Right ventricle myocardium inferior (tissue), 1 donor: ENCODE measurements at regions not wholly inside any gene's neighbourhood (a gene's known extent, or its start where the extent isn't known, plus 50 kb on each side); places are given as distances from the start of the nearest gene placed in this dataset.
A peak's percentile ranks its signal among the peaks of the same experiment; 100 is the strongest.
"Not testable (repeated sequence)": the region's sequence is repeated elsewhere in the genome, so short reads cannot be mapped to it uniquely, and the experiment has no call there.

Experiments
- ATAC-seq: fragments of 200-7000 bp; cut with Tn5 transposase; one replicate; pipeline ENCODE4 v1.9.1; 2020; ENCODE audit warnings: mild to moderate bottlenecking, moderate library complexity
- DNase-seq: peaks from one replicate; pipeline ENCODE4 v3.0.0; 2021; ENCODE audit errors: missing footprints
- intact Hi-C: fragments of 100-400 bp; cut with DNase I; formaldehyde crosslinking; loops from one replicate; pipeline ENCODE4 v1.11.0; 2022
- donor health status: DM: no; HTN: yes; CAD: no; lungs with severe emphysema.

DNA sequence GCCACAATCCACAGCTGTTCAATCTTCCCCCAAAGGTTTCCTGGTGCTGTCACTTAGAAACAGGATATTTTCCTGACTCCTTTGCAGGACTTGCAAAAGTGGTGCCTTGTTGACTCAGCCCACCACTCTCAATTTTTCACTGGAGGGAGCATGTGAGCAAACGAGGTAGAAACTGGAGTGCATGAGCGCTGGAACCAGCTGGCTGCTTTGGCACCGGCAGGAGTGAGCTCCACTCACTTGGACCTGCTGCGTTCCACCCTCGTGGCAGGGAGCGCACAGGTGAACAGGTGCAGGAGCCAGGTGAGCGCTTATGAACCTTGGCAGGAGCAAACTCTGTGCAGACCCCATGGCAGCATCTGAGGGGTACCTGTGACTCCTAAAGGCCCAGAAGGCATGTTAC is 364.1 kb upstream of the RORB start:
- DNase-seq = peak; percentile 41

DNA sequence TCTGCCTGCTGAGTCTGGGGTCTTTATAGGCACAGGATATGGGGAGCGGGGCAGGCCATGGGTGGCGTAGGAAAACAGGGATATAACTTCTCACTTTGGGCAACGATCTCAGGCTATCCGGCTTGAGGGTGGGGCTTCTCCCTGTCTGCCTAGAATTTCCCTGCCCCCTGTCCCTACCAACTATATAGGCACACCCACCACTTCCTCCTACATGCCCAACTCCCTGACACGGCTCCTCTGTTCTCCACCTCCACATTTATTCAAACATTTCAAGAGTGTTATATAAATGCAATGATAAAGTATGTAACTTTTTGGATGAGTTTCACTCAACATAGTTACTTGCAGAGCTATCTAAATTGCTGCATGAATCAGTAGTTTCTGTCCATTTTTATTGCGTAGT is 363.2 kb upstream of the RORB start:
- DNase-seq = peak; percentile 37
- no peak for ATAC-seq
- intact Hi-C loops = no loop called here

More for the DNA sequence above, 364.1 kb upstream of the RORB start:
- ATAC-seq = no peak
- intact Hi-C loops = no loop called here

DNA sequence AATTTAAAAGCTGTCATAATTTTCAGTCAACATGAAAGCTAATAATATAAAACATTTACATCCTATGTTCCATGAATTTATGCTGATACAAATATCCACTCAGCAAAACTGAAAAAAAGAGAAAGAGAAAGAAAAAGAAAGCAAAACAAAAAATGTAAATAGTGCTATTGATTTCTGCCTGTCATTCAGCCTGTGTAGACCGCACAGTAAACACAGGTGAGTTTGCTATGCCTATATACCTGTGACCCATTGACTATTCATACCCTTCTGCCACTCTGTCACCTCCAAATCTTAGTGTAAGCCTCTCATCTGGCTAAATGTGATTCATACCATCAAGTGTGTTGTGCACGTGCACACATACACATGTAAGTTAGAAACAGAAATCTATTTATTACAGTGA is 359.0 kb upstream of the RORB start:
- DNase-seq (no peak), ATAC-seq (no peak)
- intact Hi-C loops = no loop called here

DNA sequence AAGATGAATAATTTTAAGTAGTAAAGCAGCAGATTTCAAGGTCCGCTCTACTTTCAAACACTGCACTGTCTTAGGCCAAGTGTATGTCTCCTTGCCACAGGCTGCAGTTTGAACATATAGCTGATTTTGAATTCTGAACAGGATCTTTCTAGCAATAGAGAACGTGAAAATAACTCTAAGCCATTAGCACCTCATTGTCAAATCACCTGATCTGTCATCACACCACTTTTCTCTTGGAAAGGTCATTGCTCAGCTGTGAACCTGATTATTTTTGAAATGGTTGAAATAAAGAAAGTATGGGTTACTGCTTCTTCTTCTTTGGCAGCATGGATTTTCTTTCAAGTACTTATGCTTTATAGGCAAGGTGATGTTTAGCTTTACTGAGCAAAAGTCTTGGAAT is 357.0 kb upstream of the RORB start:
- DNase-seq (no peak), ATAC-seq (no peak)
- intact Hi-C loops = no loop called here

DNA sequence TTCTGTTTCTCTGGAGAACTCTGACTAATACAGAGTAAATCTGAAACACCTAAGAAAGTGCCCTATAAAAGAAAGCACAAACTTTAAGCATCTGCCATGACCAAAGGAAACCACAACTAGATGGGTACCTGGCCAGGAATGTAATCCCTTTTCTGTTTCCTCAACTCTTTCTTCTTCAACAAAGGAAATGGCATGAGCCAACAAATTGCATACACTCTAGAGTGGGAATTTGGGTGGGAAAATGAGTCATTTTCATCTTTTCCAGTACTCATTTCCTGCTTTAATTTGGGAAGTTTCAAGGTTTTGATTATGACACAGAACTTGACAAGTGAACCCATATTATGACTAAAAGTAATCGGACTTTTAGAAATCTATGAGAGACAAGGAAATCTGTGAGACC is 349.2 kb upstream of the RORB start:
- intact Hi-C loops = no loop called here
- no peak for ATAC-seq
- DNase-seq = no peak

DNA sequence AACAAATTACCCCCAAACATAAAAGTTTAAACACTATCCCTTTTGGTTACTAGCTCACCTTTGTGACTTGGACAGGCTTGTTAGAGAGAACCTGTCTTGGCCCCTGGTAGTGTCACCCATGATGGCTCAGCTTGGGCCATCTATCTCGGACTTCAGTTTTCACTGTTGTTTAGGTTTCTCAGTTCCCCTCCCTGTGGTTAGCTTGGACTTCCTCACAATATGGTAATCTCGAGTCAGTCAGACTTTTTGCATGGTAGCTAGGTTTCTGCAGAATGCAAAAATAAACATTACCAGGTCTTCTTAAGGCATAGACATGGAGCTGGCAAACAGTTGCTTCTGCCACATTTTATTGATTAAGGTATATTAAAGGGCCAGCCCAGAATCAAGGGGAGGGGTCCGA is 324.3 kb upstream of the RORB start:
- DNase-seq = no peak
- ATAC-seq = no peak
- intact Hi-C loops = no loop called here

DNA sequence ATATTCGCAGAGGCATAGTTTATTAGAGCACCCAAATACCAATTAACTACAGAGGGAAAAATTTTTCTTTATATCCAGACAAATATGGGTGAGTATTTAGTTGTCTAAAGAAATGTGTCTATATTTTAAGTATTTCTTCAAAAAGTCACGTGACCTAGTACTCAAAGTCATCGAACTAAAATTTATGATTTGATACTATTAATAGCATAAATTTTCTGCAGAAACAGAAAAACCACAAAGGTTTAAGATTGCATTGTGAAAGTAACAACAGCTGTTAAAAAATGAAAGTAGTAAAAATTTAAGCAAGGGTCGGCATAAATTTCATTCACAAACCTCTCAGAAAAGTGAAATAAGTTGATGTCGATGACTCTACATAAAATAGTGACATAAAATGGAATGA is 323.9 kb upstream of the RORB start:
- ATAC-seq = no peak
- intact Hi-C loops = no loop called here
- no peak for DNase-seq

DNA sequence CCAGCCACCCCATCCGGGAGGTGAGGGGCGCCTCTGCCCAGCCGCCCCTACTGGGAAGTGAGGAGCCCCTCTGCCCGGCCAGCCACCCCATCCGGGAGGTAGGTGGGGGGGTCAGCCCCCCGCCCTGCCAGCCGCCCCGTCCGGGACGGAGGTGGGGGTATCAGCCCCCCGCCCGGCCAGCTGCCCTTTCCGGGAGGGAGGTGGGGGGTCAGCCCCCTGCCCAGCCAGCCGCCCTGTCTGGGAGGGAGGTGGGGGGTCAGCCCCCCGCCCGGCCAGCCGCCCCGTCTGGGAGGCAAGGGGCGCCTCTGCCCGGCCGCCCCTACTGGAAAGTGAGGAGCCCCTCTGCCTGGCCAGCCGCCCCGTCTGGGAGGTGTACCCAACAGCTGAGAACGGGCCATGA is 299.4 kb upstream of the RORB start:
- ATAC-seq, DNase-seq, intact Hi-C loops: not testable (repeated sequence)

DNA sequence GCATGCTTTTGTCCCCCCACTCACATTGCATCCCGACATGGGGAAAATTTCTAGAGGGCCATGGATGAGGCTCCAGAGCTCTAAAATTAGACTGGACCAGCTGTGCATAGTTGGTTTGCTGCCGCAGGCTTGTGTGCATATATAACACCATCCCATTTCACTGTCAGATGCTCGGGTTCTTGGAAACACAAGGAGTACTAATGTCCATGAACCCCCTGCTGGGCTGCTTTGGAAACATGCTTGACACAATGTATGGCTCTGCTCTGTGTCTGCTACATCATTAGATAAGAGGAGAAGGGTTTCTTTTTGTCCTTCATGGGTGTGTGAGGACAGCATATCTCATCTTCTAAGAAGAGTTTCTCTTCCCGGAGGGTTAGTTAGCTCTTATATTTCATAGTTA is 292.1 kb upstream of the RORB start:
- intact Hi-C loops = no loop called here
- DNase-seq (no peak), ATAC-seq (no peak)

DNA sequence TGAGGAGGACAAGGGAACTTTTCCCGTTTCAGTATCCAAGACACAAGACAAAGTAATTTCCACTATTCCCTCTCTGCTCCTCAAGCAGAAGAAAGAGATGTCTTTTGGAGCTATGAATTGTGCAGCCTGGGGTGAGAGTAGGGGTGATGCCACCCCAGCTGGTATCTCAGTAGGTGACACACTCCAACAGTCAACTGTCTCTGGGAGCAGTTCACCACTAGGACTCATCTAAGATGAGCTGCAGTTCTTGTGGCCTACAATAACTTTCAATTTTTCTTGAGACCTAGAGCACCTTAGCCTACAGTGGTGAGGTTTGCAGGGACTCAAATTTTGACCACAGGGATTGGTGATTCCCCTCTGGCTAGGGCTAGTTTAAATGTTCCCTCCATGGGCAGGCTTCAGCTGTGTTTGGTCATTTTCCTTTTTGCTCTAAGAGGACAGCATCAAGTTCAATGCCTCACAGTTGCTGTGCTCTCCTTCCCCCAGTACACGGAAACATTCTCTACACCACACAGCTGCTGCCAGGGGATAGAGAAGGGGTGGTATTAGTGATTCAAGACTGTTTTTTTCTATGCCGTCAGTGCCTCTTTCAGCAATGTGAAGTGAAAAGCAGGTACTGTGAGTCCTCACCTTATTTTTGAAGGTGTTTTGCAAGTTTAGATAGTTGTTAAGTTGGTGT is 278.6 kb upstream of the RORB start:
- DNase-seq = no peak
- ATAC-seq = no peak
- intact Hi-C loops = no loop called here

DNA sequence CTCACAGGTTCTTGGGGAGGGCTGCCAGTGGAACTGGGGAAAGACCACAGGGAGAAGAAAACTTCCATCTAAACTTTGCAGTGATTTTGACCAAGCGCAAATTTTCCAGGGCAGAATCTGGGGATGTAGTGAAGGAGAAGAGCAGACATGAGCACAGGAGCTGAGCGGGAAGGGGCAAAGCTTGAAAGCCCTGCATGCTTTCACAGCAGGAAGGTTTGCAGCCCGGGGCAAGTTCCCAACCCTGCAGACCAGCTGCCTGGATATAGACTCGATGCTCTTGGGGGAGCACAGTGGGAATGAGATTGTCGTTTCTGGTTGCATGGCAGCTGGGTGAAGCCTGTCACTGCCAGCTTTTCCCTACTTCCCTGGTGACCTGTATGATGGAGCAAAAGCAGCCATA is 276.8 kb upstream of the RORB start:
- DNase-seq = no peak
- no peak for ATAC-seq
- intact Hi-C loops = no loop called here

DNA sequence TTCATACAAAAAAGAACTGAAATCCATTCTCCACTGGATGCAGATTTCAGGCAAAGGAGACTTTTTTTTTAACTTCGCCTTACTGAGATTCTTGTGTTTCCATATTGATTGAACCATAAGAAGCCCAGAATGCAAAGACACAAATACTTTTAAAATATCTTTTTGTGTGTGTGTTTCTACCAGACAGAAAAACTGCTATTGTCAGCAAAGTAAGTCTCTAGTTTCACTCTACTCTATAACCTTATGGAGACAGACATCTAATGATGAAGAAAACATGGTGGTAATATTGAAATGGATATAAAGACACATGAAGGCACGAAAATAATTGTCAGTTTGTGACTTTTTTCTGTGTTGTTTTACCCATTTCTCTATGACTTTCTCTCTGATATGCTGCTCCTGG is 260.3 kb upstream of the RORB start:
- no peak for ATAC-seq
- intact Hi-C loops = no loop called here

DNA sequence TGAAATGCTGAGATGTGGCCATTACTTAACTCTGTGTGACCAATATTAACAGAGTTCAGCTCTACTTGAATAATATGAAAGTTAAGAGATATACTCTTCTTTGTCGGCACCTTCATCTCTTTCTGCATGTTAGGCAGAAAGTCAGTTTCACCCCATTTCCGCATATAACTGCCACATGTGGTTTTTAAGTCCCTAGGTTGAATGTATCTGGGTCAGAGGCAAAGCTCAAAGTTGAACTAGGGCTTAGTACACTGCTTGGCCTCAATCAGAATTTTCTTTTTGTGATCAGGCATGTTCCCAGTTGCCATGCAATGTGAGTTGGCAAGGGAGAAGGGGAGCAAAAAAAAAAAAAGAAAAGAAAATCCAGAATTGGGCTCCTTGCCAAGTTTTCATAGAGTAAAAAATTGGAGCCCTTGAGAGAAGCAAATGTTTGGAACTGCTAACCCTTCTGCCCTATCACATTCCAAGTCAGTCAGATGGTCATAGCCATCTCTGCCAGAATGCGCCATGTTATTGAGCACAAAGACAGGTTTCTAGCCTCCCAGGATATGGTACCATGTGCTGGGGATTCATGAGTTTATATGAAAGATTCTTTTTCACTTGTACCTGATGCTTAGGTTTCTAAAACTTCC is 251.2 kb upstream of the RORB start:
- intact Hi-C loops = no loop called here
- ATAC-seq = no peak
- DNase-seq = no peak

More for the DNA sequence above, 260.3 kb upstream of the RORB start:
- DNase-seq = no peak

DNA sequence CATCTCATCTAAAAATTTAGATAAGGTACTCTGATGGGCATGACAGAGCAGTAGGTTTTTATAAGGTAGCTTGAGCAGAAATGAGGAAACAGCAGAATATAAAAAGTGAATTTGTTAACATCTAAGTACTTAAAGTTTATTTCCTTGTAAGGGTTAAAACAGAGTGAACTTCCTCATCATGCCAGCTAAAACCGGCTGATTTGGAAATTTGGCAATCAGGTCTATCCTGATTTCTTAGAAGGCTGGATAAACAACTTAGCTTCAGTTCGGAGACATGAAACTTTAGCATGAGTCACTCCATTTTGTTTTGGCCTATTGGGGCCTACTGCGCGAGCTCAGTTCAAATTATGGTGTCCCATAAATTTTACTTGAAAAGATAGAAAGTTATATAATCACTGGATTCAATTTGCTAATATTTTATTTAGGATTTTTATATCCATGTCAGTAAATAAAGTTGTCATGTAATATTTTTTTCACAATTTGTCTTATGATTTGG is 241.6 kb upstream of the RORB start:
- no peak for DNase-seq
- no peak for ATAC-seq
- intact Hi-C loops = no loop called here

DNA sequence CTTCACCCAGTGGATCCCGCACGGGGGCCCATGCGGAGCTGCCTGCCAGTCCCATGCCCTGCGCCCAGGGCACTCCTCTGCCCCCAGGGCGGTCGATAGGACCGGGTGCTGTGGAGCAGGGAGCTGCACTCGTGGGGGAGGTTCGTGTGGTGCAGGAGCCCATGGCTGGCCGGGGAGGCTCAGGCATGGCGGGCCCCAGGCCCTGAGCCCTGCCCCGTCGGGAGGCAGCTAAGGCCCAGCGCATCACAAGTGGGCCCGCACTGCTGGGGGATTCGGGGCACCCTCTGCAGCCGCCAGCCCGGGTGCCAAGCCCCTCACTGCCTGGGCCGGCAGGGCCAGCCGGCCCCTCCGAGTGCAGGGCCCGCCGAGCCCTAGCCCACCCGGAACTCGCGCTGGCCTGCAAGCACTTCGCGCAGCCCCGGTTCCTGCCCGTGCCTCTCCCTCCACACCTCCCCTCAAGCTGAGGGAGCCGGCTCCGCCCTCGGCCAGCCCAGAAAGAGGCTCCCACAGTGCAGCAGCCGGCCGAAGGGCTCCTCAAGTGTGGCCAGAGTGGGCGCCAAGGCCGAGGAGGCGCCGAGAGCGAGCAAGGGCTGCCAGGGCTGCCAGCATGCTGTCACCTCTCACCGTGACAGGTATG is 221.1 kb upstream of the RORB start:
- DNase-seq = no peak
- no peak for ATAC-seq
- intact Hi-C loops = no loop called here

DNA sequence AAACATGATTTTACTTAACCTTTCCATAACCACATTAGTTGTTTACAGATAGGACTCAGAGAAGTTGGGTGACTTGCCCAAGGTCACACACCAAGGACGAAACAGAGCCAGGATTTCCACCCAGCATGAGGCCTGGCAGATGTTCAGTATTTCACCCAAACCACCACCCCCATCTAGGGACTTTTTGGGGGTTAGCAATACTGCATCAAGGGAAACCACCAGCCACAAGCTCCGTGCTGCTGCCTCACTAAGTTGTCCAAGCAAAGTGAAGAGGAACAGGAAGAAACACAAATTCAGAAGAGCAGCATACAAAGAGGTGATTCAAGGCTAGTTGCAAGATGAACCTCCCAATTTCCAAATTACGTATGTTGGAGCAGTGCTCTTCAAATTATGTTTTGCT is 219.6 kb upstream of the RORB start:
- DNase-seq = no peak
- ATAC-seq = no peak
- intact Hi-C loops = no loop called here

DNA sequence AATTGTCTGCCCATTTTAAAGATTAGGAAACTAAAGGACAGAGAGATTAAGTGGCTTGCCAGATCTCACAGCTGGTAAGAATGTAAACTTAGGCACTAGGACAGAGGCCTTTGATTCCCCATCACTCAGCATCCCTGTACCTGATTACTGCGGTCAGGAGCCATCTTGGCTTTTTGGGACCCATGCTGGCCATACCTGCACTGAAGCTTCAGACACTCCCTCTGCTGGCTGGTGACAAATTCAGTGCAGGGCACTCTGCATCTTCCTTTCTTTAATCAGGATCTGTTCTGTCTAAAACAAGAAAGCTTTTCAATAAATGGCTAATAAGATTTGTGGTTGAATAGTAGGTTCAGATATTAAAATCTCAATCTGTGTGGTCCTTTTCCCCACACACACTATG is 215.5 kb upstream of the RORB start:
- intact Hi-C loops = no loop called here
- ATAC-seq (no peak), DNase-seq (no peak)

DNA sequence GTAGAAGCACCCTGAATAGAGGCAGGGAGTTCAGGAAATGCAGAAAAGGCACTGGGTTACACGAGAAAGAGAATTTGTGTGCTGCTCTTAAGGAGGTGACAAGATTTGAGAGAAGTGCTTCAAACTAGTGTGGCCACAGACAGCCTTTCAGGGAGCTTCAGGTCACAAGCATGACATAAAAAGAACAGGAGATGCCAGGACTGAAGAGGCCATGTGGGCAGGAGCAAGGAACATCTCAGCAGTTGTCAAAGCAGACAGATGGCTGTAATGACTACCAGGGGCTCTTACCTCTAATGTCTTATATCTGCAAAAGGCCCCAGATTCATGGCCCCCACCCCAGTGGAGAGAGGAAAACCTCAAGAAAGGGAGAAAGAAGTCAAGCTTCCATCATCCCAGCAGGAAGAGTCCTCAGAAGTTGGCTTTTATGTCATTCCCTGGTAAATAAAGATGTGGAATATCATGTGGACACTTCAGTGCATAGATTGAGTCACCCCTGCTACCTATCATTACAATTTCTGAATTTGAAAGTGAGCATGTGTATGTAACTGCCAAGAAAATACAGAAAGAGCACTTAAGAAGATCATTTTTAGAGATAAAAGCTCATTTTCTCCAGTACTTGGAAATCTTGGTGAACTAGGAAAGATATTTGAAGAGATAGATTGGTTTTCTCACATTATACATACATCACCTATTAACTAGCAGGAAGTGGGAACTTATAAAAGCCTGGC is 214.4 kb upstream of the RORB start:
- no peak for ATAC-seq
- DNase-seq = no peak
- intact Hi-C loops = no loop called here

DNA sequence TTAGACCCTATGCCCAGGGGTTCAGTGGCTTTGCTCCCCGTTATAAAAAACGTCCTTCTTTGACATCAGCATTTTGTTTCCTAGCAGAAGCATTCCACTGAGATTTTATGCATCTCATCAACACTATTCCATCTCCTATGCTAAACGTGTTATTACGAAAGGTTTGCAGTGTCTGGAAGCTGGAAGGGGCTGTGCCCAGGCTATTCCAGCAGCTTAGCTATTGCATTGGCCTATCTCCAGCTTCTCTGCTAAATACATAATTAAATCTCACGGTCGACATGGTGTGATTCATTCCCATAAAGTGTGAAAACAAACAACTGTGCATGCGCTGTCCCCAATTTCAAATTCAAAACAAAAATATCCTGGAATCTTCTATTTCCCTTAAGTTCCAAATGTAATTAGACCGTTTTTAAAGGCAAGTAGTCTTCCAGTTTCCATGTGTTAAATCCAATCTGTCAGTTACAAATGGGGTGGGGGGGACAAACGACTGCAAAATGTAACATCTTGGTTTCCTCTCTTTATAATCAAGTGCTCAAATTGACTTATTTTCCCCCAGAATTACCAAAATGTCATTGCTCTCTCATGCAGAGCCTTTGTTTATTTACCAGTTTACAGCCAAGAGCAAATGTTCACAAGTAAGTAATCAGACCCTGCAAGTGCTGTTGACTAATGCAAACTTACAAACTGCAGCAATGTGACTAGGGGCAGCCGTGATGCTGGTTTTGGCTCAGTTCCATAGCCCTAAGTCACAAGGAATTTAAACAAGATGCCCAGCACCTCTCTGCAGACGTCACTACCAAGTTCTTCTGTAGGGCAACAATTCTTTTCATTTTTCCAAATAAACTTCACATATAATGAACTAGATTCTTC is 212.3 kb upstream of the RORB start:
- intact Hi-C loops = no loop called here
- ATAC-seq (no peak), DNase-seq (no peak)
